Myocyte (in vitro differentiated cells): ENCODE measurements at regions not wholly inside any gene's neighbourhood (a gene's known extent, or its start where the extent isn't known, plus 50 kb on each side); places are given as distances from the start of the nearest gene placed in this dataset.

Source experiments
- DNase-seq: peaks from one replicate; pipeline ENCODE4 v3.0.0-alpha.2; 2012; ENCODE audit warnings: low read depth

DNA sequence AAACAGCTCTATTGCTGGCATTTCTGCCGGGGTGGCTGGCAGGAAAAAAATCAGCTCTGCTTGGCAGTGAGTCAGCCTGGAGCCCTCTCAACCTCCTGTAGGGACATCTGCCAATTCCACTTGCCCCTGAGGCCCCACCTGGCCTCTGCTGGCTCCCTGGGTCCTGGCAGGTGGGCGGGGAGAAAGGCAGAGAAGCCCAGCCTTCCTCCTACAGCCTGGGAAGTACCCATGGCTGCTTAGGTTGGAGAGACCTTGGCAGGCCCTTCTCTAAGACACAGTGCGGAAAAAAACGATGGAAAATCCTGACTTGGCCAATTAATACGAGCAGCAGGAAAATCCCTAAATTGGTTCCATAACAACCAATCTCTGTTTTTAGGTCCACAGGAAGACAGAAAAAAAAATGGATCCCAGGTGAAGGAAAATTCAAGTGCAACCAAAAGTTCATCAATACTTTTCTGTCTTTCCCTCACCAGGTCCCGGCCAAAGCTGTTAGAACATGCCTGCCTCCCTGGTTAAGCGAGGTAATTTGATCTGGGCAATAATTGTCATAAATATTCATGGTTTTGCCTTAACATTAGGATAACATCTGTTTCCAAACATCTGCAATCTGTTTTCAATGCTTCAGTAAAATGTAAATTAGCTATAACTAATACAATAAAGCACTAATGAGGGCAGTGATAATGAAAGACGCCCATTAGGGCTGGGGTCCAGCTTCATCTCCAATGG lies 245.9 kb downstream of the TFCP2L1 start:
- no peak for DNase-seq

DNA sequence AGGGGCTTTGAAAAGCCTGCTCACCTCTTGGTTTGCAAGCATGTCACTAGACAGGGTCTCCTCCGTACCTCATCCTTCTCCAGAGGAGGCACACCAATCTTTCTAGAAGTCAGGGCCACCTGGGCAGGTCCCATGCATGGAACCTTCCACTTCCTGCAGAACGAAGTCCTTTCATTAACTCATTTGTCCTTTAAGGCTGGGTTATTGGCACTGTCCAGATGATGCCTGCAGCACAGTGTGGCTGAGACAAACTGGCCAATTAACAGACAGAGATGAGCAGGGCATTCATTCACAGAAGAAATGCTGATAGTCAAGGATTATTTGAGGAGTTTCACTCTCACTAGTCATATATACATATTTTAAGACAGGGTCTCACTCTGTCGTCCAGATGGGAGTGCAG lies 245.3 kb downstream of the TFCP2L1 start:
- DNase-seq = no peak

DNA sequence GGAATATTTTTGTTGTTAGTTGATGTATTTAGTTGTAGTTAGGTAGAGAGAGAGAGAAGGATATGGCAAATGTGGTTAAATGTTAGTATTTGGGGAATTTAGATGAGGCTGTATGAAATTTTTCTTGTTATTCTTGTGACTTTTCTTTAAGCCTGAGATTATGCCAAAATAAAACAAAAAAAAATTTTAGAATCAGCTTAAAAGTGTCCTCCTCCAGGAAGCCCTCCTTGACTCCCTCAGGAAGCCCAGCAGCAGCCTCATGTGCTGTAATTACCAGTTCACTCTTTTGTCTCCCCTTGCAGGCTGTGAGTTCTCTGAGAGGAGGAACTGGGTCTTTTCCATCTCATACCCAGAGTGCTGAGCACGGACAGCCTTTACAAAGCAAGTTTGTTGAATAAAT lies 243.5 kb downstream of the TFCP2L1 start:
- DNase-seq = no peak

DNA sequence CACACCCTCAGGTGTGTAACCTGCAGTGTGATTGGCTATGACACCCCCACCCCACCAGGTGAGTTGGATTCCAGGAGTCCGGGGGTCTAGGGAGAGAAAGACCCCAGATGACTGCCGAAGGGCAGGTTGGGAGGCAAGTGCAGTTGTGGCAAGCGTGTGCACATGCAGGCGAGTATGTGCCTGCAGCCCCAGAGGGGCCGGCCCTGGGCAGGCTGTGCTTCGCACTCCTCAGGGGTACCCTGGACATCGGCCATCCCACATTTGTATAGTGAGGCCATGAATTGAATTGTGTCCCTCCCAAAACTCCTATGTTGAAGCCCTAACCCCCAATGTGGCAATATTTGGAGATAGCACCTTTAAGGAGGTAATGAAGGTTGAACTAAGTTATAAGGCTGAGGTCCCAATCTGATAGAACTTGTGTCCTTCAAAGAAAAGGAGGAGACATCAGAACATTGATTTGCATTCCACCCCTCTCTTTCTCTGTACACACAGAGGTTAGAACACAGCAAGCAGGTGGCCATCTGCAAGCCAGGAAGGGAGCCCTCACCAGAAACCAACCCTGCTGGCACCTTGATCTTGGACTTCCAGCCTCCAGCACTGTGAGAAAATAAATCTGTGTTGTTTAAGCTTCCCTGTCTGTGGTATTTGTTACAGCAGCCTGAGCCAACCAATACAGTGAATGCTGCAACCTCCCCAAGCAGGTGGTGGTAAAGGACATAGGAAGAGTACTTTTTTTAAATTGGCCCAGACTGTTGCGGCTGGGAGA lies 241.8 kb downstream of the TFCP2L1 start:
- no peak for DNase-seq

DNA sequence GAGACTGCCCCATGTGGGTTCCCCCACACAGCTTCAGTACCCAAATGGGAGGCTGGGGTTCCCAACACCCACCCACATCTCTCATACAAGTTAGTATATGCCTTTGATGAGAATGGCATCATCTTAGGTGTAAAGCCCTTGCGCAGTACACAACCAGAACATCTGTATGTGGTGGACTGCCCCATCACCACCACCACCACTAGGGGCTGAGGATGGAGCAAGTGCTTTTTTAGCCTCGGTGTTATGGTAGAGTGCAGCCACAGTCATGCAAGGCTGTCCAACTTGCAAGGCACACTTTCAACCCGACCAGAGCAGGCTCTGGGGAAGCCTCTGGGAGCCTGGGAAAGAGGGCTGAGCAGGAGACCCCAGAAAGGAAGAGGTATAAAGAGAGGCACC lies 241.2 kb downstream of the TFCP2L1 start:
- no peak for DNase-seq

DNA sequence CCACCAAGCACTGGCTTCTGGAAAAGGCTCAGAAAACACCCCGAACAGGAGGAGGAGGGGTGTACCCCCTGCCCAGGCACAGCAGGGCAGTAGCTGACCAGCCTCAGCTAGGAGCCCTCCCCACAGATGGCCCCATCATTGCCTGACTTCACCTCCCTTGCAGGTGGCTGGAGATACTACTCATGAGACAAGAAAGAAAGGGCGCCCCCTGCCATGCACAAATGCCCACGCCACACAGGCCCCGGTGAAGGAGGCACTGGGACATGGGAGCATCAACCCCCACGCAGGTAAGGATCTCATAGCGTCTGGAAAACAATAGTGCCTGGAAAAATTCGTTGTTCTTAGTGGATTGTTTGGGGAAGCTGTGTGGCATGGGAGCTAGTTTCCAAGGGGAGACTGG lies 240.6 kb downstream of the TFCP2L1 start:
- DNase-seq = no peak

DNA sequence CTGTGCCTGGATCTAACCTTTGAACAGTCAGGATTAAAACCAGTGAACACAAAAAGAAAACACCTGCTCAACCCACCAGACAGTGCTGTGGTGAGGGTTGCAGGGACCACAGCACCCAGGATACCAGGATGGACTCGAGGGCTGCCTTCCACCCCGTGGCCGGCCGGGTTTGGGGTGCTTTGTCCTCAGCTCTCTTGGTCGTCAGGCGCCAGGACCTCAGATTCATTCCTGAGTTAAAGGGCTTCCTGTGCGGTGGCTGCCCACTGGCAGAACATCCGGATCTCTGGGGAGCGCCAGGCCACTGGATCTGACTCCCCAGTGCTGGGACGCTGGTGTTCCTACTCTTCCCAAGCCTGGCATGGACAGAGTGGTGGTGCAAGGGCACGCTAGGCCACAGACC lies 239.8 kb downstream of the TFCP2L1 start:
- no peak for DNase-seq

DNA sequence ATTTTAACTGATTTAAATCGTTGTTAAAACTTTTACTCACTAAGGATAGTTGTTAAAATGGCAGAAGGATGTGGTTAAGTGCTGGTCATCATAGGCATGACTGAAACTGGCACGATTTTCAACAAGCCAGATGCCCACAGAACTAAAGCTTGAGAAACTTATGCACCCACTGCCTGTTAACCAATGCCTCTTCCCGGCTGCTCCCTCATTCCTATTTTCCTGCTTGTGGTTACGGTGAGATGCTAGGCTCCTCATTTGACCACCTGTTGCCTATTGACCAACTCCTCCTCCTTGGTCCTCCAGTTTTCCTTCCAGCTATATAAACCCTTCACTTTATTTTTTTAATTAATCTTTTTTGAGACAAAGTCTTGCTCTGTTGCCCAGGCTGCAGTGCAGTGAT lies 238.7 kb downstream of the TFCP2L1 start:
- peak; percentile 58 for DNase-seq

DNA sequence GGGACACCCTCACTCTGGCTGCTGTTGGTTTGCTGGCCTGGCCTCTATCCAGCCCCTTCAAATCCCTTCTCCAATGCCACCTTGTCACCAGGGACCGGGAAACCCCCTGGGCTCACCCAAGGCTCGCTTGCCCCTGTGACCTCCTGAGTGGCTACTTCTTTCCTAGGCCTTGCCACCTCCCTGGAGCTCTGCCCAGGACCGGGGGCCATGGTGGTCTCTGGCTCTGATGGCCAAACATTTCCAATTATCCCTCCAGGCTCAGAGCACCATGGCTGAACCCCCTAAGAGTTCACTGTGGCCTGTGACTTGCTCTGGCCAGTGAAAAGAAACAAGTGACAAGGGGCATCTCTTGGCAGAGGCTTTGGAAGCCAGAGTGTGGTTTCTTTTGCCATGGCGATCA lies 237.6 kb downstream of the TFCP2L1 start:
- DNase-seq = no peak

DNA sequence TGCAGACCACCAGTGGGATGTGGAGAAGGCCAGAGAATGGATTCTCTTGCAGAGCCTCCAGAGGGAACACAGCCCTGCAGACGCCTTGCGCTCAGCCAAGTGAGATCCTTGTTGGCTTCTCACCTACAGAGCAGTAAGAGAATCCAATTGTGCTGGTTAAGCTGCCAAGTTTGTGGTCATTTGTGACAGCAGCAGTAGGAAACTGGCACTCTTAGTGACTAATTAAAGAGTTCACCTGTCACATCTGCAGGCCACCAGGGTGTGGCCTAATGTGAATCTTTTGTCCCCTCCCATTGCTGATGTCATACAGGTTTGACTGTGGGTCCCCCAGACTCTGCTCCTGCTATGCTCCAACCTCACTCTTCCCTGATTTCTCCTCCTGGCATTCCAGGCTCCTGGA lies 235.9 kb downstream of the TFCP2L1 start:
- peak; percentile 32 for DNase-seq

DNA sequence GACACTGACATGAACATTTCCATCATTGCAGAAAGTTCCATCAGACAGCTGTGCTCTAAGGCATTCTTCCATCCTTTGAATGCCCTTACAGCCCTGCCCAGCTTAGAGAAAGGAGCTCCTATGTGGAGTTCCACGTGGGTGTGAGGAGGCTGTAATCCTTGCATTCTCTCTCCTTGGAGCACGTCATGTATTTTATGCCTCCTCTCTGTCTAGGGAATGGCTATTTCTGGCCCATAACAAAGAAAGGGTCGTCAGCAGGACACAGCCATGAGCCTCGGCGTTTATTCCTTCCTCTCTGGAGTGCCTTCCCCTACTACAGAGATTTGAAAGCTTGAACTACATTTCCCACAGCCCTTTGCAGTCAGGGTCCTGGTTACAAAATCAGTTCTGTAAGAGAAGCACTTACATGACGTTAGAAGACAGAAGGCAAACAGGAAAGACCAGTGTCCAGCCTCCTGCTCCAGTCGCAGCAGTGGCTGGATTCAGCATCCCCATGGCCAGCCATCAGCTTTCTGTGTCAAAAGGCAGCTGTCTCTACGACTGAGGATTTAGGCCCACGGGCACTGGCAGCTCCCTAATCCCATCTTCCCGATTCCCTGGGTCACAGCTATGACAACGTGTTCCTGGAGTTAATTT lies 234.9 kb downstream of the TFCP2L1 start:
- DNase-seq = no peak

DNA sequence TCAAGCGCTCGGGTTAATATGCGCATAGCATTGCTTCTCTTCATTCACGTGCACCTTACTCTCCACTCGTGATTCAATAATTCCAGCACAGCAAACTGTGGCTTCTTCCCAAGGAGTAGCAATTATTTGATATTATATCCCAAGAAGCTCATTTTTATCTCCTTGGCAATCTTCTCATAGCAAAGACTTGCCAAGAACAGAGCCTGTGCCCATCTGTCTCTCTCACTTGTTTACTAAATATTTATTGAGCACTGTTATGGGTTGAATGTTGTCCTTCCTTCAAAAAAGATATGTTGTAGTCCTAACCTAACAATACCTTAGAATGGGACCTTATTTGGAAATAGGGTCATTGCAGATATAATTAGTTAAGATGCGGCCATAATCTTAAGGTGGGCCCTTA lies 233.7 kb downstream of the TFCP2L1 start:
- DNase-seq = no peak

DNA sequence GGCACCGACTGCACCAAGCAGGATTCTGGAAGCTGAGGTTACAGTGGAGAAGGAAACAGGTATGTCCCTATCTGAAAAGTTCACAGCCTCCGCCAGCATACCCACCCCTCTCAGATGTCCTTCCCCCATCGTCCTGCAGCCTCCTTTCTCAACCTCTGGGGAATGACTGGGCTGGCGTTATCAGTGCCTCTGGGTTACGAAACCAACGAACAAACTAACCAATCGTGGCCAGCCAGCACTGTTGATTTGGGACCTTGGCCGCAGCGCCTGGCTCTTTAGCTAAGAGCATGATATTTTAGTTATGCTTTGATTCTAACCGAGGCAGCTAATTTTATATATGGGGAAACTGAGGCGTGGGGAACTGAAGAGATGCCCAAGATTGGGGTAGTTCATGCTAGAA lies 233.0 kb downstream of the TFCP2L1 start:
- no peak for DNase-seq

DNA sequence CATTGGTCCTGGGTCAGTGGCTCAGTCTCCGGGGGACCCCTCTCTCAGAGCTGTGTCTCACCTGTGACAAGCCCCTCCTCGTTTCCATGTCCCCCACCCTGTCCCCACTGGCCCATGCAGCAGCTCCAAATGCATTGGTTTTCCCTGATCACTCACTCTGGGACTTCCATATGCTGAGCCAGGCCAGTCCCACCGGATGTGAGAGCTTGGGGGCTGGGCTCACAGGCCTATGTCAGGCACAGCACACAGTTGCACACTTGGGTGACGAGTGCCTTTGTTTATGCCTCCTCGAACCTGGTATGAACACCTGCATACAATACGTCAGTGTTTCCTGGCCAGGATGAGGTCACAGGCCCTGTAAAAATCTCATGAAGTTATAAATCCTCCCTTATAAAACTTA lies 232.5 kb downstream of the TFCP2L1 start:
- no peak for DNase-seq

DNA sequence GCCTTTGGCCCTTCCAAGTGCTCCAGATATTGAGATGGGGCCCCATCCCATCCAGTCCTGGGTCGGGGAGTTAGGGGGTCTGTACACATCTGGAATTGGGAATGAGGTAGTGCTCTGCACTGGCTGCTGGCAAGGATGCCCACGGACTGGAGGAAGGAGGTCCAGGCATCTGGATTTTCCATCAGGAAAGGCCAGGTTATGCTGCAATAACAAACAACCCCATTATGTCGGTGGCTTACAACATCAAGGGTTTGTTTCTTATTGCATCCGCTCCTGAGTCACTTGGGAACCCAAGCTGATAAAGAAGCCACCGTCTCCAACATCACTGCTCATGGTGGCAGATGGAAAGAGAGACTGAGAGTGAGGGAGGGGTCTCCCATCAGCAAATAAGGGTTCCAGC lies 229.9 kb downstream of the TFCP2L1 start:
- no peak for DNase-seq

DNA sequence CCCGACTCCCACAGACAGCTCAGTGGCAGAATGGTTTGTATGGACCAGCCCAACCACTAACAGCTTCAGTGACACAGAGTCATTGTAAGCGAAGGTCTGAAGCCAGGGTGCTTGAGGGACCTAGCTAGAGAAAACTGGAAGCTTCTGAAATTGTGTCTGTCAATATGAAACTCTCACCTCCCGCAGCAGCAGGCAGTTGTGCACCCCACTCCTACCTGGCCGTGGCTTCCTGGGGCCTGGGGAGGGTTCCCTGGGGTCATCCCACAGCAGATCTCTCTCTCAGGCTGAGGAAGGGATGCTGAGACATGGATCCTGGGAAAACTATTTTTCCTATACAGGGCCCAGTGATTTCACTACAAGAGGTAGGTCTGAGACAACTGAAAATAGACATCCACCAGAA lies 229.5 kb downstream of the TFCP2L1 start:
- DNase-seq = no peak

DNA sequence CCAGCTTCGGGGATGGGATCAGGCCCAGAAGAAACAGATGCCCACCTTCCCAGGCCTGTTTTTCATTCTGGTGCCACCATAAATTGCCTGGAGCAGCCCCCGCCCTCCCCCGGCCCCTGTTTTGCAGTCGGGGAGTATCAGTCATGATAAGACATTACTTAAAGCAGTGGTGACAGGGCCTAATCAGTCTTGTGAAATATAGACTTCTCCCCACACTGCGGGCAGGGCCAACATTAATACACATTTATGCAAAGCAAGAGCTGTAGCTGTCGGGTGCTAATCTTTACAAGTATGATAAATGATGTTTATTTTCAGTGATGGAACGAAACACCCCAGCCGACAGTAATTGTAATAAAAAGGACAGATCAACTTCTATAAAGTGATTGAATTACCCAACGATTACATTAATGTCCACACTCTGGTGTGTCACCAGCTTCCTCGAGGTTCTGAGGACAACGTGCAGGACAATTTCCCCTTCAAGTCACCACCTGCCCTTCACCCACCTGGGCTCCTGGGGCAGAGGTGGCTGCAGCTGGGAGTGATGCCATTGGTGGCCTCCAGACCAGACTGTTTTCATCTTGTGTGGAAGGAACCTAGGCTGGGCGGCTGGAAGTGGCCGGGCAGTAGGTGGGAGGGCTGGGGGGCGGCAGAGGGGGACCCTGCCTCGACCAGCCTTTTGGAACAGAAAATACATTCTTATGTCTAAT lies 226.0 kb downstream of the TFCP2L1 start:
- no peak for DNase-seq

DNA sequence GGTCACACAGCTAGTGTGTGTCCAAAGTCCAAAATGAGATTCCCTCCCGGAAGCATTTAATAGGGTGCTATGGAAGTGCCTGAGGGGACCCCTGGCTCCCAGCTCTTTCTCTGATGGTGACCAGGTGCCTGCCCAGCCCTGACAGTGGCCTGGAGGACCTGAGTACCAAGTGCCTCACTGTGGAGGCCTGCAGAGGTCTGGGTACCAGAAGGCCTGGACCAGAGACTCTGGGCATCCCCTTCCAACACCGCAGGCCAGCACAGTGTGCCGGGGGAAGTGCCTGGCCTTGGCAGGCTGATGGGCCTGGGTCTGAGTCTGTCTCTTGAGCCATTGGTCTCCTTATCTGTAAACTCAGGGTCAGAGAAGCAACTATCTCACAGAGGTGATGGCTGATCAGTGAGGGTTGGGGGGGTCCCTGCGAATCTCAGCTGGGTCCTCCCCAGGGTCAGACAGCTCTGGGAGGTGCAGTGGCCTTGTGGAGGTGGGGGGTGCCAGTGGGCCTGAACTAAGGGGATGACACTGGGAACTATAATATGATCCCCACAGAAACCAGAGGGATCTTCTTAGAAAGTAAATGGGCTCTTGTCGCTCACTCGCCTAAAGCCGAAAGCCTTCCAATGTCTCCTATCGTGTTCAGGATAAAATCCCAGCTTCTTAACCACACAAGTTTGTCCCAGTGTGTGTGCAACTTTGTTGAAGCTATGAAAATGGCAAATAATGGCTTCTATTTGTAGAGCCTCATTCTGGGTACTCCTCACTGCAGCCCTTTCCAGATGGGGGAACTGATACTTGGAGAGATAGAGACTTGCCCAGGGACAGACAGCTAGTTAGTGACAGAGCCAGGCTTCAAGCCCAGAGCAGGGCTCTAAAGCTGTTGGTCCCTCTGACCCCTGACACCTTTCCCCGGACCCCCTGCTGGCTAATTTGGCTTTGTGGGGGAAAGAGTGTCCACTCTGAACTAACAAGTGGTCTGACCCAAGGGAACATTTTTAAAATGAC lies 225.1 kb downstream of the TFCP2L1 start:
- no peak for DNase-seq

DNA sequence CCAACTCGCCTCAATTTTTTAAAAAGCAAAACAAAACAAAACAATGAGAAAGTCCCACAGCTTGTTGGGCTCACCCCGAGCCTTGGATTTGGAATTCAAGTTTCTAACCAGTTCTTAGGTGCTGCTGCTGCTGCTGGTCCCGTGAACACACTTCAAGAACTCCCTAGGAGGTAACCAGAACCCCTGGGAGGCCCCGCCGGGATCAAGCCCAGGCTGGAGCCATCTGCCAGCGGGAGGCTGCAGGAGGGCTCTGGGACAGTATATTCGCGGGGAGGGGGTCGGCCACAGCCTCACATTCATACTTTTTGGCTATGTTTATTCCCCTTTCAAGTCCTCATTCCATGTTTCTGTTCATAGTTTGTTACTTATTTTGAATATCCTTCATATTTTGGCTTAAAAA lies 223.4 kb downstream of the TFCP2L1 start:
- no peak for DNase-seq

DNA sequence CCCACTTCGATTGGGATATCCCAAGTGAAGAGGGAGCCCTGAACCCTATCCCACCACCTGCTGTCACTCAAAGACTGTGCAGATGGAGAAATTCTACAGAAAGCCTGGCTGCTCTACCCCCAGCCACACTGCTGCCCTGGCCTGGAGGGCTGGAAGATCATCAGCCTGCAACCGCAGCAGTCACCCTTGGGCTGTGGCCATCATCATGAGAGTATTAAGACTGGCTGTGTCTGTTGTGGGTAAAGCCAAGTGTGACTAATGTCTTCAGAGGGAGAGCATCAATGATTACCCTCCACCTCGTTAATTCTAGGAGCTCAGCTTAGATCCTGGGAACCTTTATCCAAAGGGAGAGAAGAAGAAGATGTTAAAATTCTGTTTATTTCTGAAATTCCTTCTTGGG lies 221.5 kb downstream of the TFCP2L1 start:
- DNase-seq = peak; percentile 47

DNA sequence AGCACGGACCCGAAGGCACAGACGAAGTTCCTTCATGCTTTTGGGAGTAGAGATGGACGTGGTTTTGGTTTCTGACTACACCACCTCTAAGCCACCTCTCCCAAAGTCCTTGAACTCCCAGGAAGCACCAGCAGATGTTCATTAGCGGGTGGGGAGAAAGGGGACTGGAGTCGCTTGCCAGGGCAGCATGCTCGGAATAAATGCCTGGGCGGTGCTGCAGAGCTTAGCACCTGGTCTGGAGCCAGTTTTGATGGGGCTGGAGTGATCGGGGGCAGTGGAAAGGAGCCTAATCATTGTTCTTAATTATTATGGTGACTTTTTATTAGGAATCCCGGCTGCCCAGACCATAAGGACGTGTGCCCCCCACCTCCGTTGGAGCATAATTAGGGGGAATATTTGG lies 220.8 kb downstream of the TFCP2L1 start:
- no peak for DNase-seq
